Epithelial cell of esophagus (primary cell): ENCODE measurements at regions not wholly inside any gene's neighbourhood (a gene's known extent, or its start where the extent isn't known, plus 50 kb on each side); places are given as distances from the start of the nearest gene placed in this dataset.
"Not testable (repeated sequence)": the region's sequence is repeated elsewhere in the genome, so short reads cannot be mapped to it uniquely, and the experiment has no call there.

Source experiments
- DNase-seq: peaks from one replicate; pipeline ENCODE4 v3.0.0; 2010; ENCODE audit warnings: low read depth
- H3K4me3 ChIP-seq: 2 replicates; pipeline ENCODE4 v1.5.1; 2011; ENCODE audit warnings: mild to moderate bottlenecking, low read length, control low read depth
- TF ChIP-seq, protein P1 (sequence below): IDR thresholded peaks from 2 replicates; pipeline ENCODE4 v1.5.1; 2011; ENCODE audit warnings: low read depth, mild to moderate bottlenecking, low read length, control low read depth, inconsistent platforms; ENCODE audit not compliant: insufficient read depth; ENCODE audit errors: missing control alignments

DNA sequence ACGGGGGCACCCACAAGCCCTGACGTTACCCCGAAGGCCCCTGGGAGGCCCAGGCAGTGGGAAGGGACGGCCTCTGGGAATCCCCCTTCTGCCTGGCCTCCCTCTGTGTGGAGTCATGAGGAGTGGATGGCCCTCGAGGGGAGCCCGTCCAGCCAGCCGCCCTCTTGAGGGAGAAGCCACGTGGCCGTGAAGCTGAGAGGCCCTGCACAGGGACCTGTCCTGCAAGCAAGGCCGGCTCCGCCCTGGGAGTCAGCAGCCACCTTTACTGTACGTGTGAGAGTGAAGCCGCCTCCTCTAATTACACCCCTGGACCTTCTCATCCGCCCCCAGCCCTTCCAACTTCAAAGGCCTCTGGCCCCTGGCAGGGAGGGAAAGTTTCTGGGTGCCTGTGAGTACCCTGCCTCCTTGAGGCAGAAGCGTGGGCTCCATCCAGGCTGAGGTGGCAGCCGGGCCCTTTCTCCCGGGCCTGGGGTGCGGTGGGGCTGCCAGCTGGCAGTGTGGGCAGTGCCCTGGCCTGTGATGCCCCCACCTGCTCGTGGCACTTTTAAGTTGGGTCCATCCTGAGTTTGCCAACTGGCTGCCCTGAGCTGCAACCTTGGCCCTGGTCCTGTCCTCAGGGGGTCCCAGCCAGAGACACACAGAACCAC is 55.9 kb upstream of the EGFL7 start:
- no peak overlapping the region for H3K4me3 ChIP-seq
- TF ChIP-seq, protein P1, sequence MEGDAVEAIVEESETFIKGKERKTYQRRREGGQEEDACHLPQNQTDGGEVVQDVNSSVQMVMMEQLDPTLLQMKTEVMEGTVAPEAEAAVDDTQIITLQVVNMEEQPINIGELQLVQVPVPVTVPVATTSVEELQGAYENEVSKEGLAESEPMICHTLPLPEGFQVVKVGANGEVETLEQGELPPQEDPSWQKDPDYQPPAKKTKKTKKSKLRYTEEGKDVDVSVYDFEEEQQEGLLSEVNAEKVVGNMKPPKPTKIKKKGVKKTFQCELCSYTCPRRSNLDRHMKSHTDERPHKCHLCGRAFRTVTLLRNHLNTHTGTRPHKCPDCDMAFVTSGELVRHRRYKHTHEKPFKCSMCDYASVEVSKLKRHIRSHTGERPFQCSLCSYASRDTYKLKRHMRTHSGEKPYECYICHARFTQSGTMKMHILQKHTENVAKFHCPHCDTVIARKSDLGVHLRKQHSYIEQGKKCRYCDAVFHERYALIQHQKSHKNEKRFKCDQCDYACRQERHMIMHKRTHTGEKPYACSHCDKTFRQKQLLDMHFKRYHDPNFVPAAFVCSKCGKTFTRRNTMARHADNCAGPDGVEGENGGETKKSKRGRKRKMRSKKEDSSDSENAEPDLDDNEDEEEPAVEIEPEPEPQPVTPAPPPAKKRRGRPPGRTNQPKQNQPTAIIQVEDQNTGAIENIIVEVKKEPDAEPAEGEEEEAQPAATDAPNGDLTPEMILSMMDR: no peak
- DNase-seq: peak; percentile 34

DNA sequence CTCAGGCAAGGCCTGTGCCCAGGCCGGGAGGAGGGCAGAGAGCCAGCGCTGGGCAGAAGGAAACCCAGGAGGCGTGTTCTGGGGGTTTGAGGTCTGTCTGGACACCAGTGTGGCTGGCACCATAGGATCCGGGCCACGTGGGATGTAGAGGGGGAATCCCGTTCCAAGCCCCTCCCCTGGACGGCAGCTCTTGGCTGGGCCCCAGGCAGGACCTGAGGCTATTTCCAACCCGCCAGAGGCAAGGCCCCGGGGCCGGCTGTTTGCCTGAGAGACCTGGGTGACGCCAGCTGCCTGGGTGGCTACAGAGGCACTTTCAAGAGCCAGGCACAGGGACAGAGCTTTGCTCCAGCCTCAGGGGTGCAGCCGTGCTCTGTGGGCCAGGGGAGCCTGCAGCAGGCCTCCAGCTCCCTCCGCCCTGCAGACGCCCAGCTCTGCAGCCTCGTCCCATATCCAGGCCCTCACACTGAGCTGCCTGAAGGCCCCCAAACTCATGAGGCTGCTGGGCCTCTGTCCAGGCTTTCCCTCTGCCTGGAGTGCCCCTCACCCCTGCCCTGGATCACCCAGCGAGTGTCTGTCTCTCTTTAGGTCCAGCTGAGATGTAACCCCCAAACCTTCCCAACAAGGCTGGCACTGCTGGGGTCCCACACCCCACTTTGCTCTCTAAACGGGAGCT is 56.6 kb upstream of the EGFL7 start:
- H3K4me3 ChIP-seq: no peak overlapping the region
- no peak for DNase-seq
- TF ChIP-seq, protein P1: no peak

DNA sequence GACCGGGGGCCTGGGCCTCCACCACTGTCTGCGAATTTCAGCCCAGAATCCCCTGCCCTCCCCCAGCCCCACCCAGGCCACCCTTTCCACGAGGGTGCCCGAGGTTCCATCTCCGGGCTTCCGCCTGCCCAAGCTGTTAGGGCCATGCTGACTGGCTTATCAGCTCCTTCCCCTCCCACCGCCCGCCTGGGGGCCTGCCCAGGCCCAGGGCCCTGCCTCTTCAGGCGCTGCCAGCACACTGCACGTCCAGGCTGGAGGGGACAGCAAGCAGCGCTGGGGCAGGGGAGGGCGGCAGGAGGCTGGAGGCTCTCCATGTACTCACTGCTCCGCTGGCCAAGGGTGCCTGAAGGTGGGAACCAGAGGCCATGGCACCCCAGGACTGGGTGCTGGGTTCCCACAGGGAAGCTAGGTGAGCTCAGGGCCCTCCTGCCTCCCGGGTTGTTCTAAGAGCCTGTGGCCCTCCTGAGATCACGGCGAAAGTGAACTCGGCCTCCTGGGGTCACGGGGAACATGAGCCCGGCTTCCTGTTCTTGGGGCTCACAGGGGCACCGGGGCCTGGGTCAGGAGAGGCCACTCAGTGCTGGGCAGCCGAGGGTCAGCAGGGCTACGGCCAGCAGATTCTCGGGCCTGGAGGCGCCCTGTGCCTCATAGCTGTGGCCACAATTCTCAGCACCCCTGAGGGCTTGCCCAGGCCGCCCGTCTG is 57.7 kb upstream of the EGFL7 start:
- TF ChIP-seq, protein P1: no peak
- H3K4me3 ChIP-seq: no peak overlapping the region
- no peak for DNase-seq

GRCh38 chr9:136603901-136604814 is 58.3 kb upstream of the NOTCH1 start:
- DNase-seq: no peak
- TF ChIP-seq, protein P1: no peak
- H3K4me3 ChIP-seq: no peak overlapping the region

DNA sequence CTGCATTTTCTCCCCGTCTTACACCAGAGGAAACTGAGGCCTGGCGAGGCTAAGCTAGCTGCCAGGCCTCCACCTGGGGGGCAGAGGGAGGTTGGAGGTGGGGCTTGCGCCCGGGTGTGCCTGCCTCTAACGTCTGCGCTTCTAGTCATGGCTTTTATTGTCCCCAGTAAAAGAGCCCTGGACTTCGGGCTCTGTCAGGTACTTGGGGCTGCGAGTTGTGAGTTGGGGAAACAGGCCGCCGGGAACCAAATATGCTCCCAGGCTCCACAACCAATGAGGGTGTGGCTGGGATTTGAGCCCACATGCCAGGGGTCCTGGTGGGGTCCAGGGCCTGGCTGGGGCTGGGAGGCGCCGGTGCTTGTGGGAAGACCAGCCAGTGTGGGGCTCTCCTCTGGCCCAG is 57.4 kb upstream of the NOTCH1 start:
- no peak overlapping the region for H3K4me3 ChIP-seq
- TF ChIP-seq, protein P1: no peak
- no peak for DNase-seq

DNA sequence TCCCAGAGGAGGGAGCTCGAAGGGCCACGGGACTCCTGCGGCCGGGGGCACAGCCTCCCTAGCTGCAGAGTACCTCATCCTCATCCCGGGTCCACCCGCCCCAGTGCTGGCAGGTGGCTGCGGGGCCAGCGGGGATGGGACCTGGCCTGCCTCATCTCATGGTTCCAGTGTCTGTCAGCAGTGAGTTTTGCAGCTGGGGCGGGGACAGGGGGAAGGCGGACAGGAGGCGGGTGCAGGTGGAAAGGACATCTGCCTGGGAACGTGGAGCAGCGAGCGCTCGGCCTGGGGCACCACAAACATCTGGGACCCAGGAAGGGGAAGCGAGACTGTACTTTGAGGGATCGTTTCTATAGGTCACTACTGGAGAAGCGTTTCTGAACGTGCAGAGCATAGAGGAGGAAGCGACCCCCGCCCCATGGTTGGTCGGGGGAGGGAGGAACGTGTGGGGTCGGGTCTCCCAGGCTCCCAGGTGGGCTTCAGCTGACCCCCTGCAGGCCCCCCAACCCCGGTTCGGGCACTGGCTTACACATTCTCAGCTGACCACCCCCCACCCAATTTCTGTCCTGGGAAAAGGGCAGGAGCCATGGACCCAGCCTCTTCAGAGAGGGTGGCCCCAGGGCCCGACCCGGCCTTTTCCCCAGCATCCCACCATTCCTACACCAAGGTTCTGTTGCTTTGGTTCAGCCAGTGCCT is 56.5 kb upstream of the NOTCH1 start:
- H3K4me3 ChIP-seq: no peak overlapping the region
- TF ChIP-seq, protein P1: no peak
- DNase-seq: peak; percentile 36

- DNase-seq: peak; percentile 51
- H3K4me3 ChIP-seq: not testable (repeated sequence)
Observed at GRCh38 chr9:136601250-136601973, 55.6 kb upstream of the NOTCH1 start.
